ENCODE measurements at regions not wholly inside any gene's neighbourhood (a gene's known extent, or its start where the extent isn't known, plus 50 kb on each side); places are given as distances from the start of the nearest gene placed in this dataset.

DNA sequence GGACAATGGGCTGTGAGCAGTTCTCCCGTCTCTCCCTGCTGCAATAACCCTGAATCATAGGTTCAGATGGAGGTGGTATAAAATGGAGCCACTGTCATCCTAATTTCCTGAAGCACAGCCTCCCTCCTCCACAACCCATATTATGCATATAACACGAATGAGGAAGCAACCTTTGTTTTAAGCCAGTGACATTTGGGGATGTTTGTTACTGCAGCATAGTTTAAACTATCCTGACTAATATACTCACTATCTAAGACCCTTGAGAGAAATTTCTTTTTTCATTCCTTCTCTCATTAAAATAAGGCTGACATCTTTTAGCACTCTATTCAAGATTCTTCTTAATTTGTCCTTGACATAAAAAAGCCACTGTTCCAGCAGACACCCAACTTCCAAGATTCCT is 413.4 kb downstream of the SOX9 start:
- no peak for DNase-seq (ENCODE audit: low read depth in 2 of 2, low spot score in 1 of 2)

DNA sequence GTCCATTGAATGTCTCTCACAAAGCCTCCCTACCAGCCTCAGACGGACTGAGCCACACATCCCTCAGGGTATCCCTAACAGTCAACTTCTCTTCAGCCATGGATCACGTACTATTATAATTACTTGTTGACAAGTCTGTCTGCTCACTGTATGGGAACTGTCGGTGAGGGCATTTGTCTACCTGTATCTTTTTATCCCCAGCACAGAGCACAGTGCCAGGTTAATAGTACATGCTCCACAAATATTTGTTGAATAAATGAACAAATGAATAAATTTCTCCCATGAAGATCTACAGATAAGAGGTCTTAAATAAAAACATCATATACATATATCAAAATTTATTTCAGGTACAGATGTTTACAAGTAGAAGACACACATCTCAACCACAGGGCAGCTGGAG is 414.0 kb downstream of the SOX9 start:
- DNase-seq (ENCODE audit: low read depth in 2 of 2, low spot score in 1 of 2): no peak

DNA sequence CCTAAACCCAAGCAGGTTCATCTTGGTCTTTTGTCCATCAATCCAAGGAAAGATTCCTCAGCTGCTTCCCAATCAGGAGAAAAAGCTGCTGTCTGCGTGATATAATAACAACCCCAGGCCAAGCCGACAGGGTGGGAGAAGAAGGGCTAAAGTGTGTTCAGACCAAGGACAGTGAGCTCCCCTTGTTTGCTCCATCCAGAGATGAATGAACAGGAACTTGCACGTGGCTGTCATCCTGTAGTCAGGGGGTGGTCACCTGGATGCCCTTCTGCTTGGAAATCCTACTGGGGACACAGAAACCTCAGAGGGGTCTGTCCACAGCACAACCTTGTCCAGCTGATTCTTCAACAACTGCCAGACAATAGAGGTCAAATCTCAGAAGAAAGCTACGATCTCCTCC is 414.5 kb downstream of the SOX9 start:
- DNase-seq (ENCODE audit: low read depth in 2 of 2, low spot score in 1 of 2): no peak

DNA sequence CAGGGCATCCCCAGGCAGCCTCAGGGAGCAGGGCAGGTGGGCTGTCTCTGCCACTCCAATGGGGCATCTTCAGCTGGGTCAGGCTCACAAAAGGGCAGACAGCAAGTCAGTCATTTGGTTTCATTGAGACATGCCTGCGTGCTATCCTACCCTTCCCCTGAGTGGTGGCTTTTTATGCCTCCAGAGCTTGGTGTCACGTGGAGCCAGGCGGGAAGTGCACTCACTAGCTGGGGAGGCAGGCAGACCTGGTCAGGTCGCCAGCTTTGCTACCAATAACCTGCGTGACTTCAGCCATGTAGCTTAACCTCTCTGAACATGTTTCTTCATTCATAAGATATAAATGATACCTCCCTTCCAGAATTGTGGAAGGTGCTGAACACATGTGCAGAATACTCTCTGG is 415.0 kb downstream of the SOX9 start:
- DNase-seq (ENCODE audit: low read depth in 2 of 2, low spot score in 1 of 2): no peak

DNA sequence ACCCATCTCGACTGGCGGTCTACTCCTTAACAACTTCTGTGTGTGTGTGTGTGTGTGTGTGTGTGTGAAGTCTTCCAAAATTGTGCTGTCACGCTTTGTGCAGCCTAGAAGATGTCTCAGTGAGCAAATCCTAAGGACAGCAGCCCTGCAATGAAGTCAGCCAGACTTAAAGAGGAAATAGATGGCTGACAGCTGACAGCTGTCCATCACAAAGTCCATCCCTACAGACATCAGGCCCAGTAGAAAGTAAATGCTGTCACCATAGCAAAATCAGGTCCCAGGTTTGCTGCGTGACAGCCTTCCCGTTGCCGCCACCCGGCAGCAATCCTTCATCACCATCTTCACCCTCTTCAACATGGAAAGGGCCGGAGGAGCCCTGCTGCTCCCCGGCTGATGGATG is 416.0 kb downstream of the SOX9 start:
- DNase-seq (ENCODE audit: low read depth in 2 of 2, low spot score in 1 of 2): no peak

DNA sequence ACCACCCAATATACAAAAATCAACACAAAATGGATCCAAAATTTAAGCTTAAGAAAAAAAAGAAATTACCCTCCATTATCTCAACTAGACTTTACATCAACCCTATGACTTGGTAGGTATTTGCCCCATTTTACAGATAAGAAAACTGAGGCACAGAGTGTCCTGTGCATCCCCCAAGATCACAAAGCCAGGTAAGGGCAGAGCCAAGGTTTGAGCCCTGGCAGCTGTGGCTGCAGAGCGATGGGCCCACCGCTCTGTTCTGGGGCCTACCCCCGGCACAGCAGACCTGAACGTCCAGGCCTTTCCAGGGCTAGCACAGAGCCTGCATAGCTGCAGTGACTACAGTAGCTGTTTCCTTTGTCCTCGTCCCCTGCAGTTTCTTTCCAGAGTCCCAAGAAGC is 417.6 kb downstream of the SOX9 start:
- no peak for DNase-seq (ENCODE audit: low read depth in 2 of 2, low spot score in 1 of 2)

DNA sequence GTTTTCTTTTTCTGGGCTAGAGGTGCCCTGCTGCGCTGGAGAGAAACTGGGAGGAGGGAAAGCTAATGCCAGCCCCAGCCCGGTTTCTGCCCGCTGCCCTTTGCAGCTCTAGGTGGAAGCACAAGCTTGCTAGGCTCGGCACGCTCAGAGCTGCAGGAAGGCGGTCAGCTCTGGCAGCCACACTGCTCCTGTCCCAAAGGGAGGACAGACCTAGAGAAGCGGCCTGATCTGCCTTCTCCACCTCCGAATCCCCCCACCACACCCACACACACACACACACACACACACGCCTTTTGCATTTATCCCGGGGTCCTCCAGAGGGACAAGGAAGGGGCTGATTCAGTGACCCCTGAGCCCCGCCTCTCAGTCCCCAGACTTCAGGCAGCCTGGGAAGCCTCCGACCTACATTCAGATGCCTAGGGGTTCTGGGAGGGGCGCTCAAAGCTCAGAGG is 418.1 kb downstream of the SOX9 start:
- no peak for DNase-seq (ENCODE audit: low read depth in 2 of 2, low spot score in 1 of 2)

DNA sequence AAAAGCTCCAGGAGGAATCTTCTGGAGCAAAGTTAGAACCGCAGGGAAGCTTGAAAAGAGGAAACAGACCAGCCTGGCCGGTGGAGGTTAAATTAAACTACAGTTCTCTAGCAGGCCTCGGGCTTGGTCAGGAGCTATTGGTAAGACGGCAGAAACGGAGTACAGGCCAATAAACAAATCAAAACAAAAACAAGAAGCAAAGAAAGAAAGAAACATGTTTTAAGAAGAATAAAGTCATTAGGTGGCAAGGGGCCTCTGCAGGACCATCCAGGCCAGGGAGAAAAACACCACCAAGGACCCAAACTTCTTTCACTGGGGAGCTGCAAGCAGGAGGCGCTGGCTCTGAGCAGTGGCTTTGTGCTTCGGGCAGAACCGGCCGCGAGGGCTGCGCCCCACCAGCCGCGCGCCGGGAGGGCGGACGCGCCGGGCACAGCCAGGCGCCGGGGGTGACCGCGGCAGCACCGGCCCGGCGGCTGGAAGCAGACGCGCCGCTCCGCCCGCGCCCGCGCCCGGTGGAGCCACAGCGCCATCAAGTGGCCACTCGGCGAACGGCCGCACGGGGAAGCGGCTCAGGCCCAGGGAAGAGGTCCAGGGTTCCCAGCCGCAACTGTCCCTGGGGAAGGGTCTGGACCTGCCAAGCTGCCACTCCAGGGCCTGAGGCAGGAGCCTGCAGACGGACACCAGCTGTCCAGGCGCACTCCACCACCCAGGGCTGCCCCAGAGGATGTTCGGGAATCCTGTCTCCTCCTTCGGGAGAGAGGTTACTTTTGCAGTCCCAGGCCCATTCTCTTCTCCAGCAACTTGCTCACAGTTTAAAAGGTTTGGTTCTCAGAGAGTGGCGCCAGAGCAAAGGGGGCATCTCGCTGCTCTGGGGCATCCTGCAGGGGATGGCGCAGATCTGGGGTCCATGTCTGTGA is 419.4 kb downstream of the SOX9 start:
- DNase-seq (ENCODE audit: low read depth in 2 of 2, low spot score in 1 of 2): peak in 1 of 2 donors; percentile 32

DNA sequence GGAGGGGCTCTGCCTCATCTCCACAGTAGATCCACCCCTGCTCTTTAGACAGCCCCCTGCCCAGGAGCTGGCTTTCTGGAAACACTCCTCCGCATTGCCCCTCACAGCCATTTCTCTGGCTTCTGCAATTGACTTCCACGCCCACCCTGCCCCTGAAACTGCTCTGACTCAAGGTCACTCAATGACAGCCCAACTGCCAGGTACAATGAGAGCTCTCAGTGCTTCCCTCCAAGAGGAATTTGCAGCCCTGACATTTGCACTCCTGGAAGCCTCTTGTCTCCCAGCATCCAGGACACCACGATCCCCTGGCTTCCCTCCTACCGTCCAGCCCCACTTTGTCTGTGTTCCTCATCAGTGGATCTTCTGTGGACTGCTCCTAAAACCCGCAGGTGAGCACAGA is 421.5 kb downstream of the SOX9 start:
- no peak for DNase-seq (ENCODE audit: low read depth in 2 of 2, low spot score in 1 of 2)

DNA sequence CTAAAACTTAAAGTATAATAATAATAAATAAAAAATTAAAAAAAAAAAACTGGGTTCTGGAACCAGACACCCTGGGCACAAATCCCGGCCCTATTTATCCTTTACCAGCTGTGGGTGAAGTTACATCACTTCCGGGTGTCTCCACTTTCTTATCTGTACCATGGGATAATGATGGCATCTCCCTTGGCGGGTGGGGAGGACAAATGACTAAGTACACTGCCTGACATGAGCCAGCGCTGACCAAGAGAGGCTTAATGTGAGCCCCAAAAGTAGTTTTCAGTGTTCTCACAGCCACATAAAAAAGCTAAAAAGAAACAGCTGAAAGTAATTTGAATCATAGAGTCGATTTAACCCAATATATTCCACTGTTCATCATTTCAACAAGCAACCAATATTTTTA is 424.9 kb downstream of the SOX9 start:
- DNase-seq (ENCODE audit: low read depth in 2 of 2, low spot score in 1 of 2): no peak

DNA sequence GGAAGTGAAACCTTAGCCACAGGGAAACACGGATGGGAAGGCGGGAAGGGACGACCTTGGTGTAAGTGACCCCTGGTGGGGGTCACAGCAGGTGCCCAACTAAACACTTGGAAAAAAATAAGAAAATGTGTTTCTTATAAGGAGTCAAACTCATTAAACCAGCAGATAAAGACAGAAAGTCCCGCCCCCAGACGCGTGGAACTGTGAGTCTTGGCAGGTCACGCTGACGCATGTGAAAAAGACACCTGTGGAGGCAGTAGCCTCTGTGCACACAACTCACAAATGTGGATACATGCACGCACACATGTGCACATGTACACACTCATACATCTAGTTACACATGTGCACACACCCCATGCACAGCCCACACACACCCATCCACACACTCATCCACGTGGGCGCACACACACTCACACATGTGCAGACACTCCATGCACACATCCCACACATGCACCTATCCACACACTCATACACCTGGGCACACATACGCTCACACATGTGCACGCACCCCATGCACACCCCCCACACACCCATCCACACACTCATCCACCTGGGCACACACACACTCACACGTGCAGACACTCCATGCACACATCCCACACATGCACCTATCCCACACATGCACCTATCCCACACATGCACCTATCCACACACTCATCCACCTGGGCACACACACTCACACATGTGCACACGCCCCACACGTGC is 432.4 kb downstream of the SOX9 start:
- no peak for DNase-seq (ENCODE audit: low read depth in 2 of 2, low spot score in 1 of 2)

DNA sequence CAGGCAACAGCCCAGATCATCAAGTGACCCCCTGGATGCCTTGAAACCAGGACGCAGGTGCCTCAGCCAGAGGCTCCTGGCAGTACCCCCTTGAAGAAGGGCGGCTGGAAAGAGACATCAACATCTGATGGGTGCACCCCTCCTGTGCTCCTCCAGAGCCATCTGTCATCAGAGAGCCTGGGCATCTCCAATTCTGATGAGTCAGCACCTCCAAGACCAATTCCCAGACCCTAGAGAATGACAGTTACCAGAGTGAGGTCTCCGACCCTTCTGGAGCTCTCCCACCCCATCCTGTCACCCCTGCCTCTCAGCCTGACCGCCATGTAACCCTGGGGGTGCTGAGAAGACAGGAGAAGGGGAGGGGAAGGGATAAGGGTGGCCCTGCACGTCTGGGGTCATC is 433.7 kb downstream of the SOX9 start:
- DNase-seq (ENCODE audit: low read depth in 2 of 2, low spot score in 1 of 2): no peak

DNA sequence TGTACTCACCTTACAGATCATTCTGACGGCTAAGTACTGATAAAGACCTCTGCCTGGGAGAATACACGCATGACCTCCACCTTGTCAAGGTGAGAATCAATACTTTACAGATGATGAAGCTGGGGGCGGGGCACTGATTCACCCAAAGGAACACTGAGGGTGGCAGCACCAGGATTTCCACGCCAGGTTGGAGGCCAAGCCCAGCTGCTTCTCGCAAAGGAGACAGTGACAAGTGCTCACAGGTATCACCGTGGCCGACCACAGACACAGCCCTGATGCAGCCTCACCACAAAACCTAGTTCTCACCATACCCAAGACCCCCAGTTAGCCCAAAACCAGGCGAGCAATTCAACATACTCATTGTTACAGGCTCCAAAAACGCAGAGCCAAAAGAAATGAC is 434.2 kb downstream of the SOX9 start:
- no peak for DNase-seq (ENCODE audit: low read depth in 2 of 2, low spot score in 1 of 2)

DNA sequence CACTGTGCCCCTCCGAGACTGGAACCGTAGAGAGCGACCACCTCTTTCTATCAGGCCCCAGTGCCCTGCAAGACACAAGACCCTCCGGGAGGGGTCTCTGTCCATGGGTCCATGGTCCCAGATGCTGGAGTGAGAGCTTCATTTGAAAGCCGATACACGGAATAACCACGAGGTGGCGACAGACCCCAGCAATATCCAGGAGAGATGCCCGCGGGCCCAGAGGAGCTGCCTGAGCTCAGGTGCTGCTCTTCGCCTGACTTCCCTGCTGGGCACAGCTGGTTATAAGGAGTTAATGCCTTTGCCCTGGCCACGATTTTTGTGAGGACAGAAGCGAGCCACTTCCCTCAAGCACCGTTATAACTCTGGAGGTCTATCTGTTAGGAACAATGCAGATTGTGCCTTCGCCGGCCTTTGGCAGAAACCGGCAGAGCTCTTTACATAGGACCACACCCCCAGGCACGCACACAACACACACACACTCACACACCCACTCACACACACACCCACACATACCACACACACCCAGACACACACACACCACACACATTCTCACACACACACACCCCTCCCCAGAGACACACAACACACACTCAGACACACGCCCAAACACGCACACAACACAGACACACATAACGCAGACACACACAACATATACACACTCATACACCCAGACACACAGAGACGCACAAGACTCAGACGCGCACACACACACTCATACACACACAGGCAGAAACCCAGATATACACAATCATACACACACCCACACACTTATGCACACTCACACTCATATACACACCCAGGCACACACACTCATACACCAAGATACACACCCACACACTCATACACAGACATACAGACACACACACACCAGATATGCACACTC is 436.4 kb downstream of the SOX9 start:
- DNase-seq (ENCODE audit: low read depth in 2 of 2, low spot score in 1 of 2): no peak

DNA sequence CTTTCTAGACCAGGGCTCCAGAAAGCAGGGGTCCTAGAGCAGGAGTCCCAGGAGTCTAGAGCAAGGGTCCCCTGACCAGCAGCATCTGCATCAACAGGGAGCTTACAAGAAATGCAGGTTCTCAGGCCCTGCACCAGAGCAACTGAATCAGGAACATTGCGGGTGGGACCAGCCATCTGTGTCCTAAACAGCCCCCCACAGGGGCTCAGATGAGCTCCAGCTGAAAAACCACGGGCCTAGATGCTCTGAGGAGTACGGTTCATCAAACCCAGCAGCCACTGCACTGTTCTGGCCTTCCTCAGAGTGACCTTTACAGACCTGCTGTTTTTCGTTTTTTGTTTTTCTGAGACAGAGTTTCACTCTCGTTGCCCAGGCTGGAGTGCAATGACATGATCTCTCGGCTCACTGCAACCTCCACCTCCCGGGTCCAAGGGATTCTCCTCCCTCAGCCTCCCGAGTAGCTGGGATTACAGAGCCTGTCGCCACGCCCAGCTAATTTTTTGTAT is 438.2 kb downstream of the SOX9 start:
- DNase-seq (ENCODE audit: low read depth in 2 of 2, low spot score in 1 of 2): no peak

DNA sequence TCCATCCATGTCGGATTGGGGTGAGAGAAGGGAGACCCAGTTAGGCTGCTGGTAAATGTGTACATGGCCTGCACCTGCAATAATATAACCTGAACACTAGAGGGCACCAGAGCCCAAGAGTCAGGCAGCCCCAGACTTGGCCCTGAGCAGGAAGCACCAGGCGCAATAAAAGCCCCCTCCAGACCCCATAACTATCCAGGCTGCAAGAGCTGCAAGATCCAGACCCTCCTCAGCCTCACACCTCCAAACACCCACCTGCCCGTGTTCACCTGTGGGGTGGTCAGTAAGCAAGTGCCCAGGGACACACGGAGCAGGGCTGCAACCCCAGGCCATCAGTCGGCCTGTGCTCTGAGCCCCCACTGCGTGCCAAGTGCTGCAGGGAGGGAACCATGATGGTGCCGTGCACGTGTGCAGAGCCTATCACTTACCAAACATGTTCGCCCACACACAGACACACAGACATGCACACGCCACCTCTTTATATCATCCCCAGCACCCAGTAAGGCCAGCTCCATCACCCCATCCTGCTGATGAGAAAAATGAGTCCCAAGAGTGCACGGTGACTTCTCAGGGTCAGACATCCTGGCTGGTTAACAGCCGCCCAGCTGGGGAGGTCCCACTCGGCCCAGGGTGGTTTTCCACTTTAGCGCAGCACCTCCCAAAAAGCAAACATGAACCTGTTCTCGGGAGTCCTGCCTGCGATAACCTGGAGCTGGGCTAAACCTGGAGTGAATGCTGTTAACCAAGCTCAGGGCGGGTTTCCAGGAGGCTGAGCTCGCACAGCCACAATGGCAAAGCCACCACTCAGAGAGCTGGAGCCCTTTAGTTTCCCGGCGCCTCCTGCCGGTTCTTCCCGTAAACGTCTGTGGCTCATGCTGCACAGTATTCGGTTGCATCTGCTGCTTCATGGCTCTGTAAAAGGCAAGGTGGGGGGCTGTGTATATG is 439.8 kb downstream of the SOX9 start:
- DNase-seq (ENCODE audit: low read depth in 2 of 2, low spot score in 1 of 2): no peak

DNA sequence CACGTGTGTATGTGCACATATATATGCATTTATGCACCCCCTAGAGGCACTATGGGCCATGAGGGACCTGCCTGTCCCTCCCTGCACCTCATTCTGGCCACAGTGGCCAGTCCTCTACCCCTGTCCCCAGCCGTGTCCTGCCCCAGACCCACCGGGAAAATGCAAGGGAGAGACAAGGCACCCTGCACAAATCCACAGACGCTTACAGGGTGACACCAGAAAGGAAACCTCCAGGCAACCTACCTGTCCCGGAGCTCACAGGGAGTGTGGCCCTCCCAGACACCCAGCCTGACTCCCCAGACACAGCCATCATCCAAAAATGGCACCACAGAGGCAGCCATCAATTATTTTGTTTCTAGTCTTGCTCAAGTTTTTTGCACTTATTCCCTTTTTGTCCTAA is 440.4 kb downstream of the SOX9 start:
- no peak for DNase-seq (ENCODE audit: low read depth in 2 of 2, low spot score in 1 of 2)

DNA sequence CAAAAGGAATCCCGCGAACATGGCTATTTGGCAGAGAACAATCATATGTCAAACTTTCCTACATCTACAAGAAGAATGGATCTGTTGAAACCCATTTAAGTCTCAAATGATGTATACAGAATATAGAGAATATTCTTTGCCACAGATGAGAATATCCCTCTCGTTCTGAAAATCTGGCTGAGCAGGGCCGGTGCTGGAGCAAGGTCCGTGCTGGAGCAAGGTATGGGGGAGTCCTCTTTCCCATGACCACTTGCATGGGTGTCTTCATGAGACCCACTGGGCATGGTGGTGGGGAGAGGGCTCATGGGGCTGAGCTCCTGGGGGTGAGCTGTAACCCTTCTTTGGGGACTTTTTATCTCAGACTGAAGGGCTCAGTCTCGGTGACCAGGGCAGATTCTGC is 440.9 kb downstream of the SOX9 start:
- no peak for DNase-seq (ENCODE audit: low read depth in 2 of 2, low spot score in 1 of 2)

DNA sequence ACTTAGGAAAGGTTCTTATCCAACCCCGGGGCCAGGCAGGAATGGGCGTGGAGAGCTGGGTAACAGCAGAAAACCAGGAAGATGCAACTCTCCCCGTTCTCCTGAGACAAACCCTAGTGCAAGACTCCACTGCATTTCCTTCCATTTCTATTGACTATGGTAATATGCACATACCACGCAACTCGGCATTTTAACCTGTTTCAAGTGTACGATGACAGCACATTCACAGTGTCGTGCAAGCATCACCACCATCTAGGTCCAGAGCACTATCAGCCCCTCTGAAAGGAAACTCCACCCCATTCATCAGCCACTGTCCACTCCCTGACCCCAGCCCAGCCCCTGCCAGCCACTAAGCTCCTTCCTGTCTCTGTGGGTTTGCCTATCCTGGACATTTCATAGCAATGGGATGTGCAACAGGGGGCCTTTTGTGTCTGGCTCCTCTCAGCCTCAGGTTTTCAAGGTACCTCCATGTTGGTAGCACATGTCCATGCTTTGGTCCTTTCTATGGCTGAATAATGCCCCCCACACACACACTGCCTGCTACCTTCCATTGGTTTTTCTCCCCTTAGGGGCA is 441.9 kb downstream of the SOX9 start:
- DNase-seq (ENCODE audit: low read depth in 2 of 2, low spot score in 1 of 2): no peak

DNA sequence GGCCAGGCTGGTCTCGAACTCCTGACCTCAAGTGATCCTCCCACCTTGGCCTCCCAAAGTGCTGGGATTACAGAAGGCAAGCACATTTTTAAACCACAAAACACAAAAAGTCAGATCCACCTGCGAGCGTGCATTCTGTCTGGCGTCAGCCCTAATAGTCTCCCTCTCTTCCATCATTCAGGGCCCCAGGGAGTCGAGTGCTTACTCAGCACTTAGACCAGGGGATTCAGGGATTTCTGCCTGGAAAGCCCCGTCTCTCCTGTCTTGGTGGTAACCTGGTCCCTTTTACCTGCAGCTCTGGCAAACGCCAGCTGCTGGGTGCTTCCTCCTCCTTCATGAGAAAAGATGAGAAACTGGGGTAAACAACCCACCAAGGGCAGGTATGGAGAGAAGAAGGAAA is 443.1 kb downstream of the SOX9 start:
- no peak for DNase-seq (ENCODE audit: low read depth in 2 of 2, low spot score in 1 of 2)
